Type B pancreatic cell (in vitro differentiated cells): ENCODE measurements at regions not wholly inside any gene's neighbourhood (a gene's known extent, or its start where the extent isn't known, plus 50 kb on each side); places are given as distances from the start of the nearest gene placed in this dataset.

Source experiments
- DNase-seq: peaks from one replicate; pipeline ENCODE4 v3.0.0; 2021; ENCODE audit warnings: mixed read lengths; ENCODE audit not compliant: unreplicated experiment; ENCODE audit errors: extremely low spot score
- H3K27ac Mint-ChIP-seq: 2 replicates; pipeline ENCODE4 v1.8.0; 2021; ENCODE audit warnings: mild to moderate bottlenecking, mixed read lengths
- H3K27me3 Mint-ChIP-seq: 2 replicates; pipeline ENCODE4 v1.8.0; 2021; ENCODE audit warnings: mixed read lengths
- H3K36me3 Mint-ChIP-seq: 2 replicates; pipeline ENCODE4 v1.8.0; 2021; ENCODE audit warnings: mixed read lengths
- H3K4me1 Mint-ChIP-seq: one replicate; pipeline ENCODE4 v1.8.0; 2021; ENCODE audit warnings: mixed read lengths; ENCODE audit not compliant: unreplicated experiment
- H3K4me3 Mint-ChIP-seq: 2 replicates; pipeline ENCODE4 v1.8.0; 2021; ENCODE audit warnings: mild to moderate bottlenecking, mixed read lengths
- H3K9me3 Mint-ChIP-seq: 2 replicates; pipeline ENCODE4 v1.8.0; 2021; ENCODE audit warnings: mixed read lengths
- CTCF ChIP-seq: fragments of 200-600 bp; sonication (generic); conservative IDR thresholded peaks from 2 replicates; pipeline ENCODE4 v1.5.0; 2021; ENCODE audit warnings: antibody characterized with exemption, mild to moderate bottlenecking

- Mint-ChIP-seq H3K9me3 (no peaks in the 10 kb centered on the region), H3K36me3 (no peaks in the 10 kb centered on the region), H3K4me1 (no peaks in the 10 kb centered on the region), H3K4me3 (no peak overlapping the region), H3K27me3 (no peaks in the 10 kb centered on the region), H3K27ac (no peak overlapping the region)
- DNase-seq, result no peak
- TF ChIP-seq CTCF, result no peak
Observed at GRCh38 chr6:115811541-115811940, 249.2 kb downstream of the FRK start.

GRCh38 chr6:115798229-115798628 lies 262.5 kb downstream of the FRK start:
- H3K4me3 Mint-ChIP-seq, result no peak overlapping the region
- H3K27ac Mint-ChIP-seq, result no peak overlapping the region
- peaks cover 14% of the 10 kb centered on the region for H3K4me1 Mint-ChIP-seq
- no peak for DNase-seq
- no peaks in the 10 kb centered on the region for H3K36me3 Mint-ChIP-seq
- no peaks in the 10 kb centered on the region for H3K9me3 Mint-ChIP-seq
- no peaks in the 10 kb centered on the region for H3K27me3 Mint-ChIP-seq
- TF ChIP-seq CTCF, result no peak

GRCh38 chr6:115796829-115797228 lies 263.9 kb downstream of the FRK start:
- H3K27ac Mint-ChIP-seq, result no peak overlapping the region

GRCh38 chr6:115796061-115796460 lies 264.6 kb downstream of the FRK start:
- H3K27ac Mint-ChIP-seq, result no peak overlapping the region
- no peak overlapping the region for H3K4me3 Mint-ChIP-seq
- no peak for DNase-seq
- no peaks in the 10 kb centered on the region for H3K36me3 Mint-ChIP-seq
- no peaks in the 10 kb centered on the region for H3K9me3 Mint-ChIP-seq
- peaks cover 14% of the 10 kb centered on the region for H3K4me1 Mint-ChIP-seq
- no peaks in the 10 kb centered on the region for H3K27me3 Mint-ChIP-seq
- no peak for TF ChIP-seq CTCF

More at GRCh38 chr6:115796829-115797228, 263.9 kb downstream of the FRK start:
- no peak for TF ChIP-seq CTCF
- no peak for DNase-seq
- Mint-ChIP-seq H3K36me3 (no peaks in the 10 kb centered on the region), H3K9me3 (no peaks in the 10 kb centered on the region), H3K4me1 (peaks cover 14% of the 10 kb centered on the region), H3K4me3 (no peak overlapping the region), H3K27me3 (no peaks in the 10 kb centered on the region)

GRCh38 chr6:115783402-115784061 lies 277.2 kb downstream of the FRK start:
- H3K27me3 Mint-ChIP-seq, result no peaks in the 10 kb centered on the region
- peaks cover 7% of the 10 kb centered on the region for H3K4me1 Mint-ChIP-seq
- no peak overlapping the region for H3K27ac Mint-ChIP-seq
- no peaks in the 10 kb centered on the region for H3K36me3 Mint-ChIP-seq
- TF ChIP-seq CTCF, result no peak
- DNase-seq, result no peak
- no peaks in the 10 kb centered on the region for H3K9me3 Mint-ChIP-seq
- no peak overlapping the region for H3K4me3 Mint-ChIP-seq
